CD4-positive, alpha-beta T cell treated with Interleukin-17A for 4 hours (primary cell): ENCODE measurements at regions not wholly inside any gene's neighbourhood (a gene's known extent, or its start where the extent isn't known, plus 50 kb on each side); places are given as distances from the start of the nearest gene placed in this dataset.
"Not testable (repeated sequence)": the region's sequence is repeated elsewhere in the genome, so short reads cannot be mapped to it uniquely, and the experiment has no call there.

ENCODE experiments used
- DNase-seq: peaks from one replicate; pipeline ENCODE4 v3.0.0-alpha.2; 2020; ENCODE audit warnings: mixed read lengths

DNA sequence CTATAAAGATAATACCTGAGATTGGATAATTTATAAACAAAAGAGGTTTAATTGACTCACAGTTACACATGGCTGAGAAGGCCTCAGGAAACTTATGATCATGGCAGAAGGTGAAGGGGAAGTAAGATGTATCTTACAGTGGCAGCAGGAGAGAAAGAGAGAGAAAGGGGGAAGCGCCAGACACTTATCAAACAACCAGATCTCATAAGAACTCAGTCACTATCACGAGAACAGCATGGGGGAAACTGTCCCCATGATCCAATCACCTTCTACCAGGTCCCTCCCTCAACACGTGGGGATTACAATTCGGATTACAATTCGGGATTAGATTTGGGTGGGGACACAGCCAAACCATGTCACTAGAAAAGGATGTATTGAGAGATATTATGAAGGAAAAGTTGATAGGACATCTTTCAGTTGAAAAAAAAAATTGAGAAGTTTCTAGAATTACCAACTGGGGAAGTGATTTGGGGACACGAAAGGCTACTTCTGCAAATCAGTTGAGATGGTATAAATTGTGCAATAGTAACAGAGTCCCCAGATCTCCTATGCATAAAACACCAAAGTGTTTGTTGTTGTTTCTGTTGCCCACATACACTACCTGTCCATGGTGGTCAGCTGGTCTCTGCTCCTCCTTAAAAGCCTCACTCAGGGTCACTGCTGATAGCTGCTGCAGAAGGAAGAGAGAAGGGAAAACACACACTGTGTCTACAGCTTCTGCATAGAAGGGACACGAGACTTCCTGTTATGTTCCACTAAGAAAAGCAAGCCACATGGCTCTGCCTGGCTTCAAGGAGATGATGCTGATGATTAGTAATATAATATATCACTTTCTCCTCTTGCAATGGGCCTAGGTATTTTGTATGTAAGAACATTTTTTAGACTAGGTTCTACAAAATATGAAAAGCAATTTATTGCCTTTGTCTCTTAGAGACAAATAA, 465.5 kb downstream of the PDZRN4 start:
- DNase-seq: no peak

DNA sequence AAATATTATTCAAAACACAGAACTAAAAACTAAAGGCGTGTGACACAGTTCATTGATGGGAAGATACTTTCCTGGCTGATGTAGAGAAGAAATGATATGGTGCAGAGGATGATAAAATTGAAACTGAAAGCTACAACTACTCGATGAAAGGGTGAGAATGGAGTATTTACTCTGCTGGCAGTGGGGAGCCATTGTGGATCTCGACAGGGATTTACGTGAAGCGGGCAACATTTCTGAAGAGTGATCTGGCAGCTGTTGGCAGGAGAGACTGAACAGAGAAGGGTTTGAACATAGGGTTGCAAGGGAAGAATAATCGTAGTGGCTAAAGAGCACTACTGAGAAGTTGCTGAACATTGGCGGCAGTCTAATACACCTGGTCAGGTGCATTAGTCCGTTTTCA, 464.9 kb downstream of the PDZRN4 start:
- no peak for DNase-seq

DNA sequence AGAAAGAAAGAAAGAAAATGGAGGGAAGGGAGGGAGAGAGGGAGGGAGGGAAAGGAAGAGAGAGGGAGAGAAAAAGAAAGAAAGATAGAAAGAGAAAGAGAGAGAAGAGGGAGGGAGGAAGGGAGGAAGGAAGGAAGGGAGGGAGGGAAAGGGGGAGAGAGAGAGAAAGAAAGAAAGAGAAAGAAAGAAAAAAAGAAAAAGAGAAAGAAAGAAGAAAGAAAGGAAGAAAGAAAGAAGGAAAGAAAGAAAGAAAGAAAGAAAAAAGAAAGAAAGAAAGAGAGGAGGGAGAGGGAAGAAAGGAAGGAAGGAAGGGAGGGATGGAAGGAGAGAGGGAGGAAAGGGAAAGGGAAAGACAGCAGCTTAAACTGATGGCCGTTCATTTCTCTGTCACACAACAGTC, 457.5 kb downstream of the PDZRN4 start:
- no peak for DNase-seq

DNA sequence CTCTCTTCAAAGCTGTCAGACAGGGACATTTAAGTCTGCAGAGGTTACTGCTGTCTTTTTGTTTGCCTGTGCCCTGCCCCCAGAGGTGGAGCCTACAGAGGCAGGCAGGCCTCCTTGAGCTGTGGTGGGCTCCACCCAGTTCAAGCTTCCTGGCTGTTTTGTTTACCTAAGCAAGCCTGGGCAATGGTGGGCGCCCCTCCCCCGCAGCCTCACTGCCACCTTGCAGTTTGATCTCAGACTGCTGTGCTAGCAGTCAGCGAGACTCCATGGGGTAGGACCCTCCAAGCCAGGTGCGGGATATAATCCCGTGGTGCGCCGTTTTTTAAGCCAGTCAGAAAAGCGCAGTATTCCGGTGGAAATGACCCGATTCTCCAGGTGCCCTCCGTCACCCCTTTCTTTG, 454.7 kb downstream of the PDZRN4 start:
- DNase-seq: not testable (repeated sequence)

DNA sequence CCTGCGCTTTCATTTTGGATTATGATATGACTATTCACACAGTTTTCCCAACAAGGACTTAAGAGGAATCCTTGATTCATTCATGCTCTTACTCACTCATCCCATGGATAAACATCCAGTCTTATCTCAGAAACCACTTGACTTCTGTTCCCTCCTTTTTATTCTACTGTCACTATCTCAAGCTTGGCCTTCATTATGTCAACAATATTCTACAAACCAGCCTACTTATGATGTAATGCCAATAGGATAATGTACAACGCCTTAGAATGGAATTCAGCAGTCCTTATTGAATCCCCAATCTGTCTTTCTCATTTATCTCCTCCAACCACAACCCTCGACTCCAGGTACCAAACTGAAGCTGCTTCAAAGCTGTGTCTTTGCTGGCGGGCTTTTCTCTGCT, 448.5 kb downstream of the PDZRN4 start:
- DNase-seq: no peak

DNA sequence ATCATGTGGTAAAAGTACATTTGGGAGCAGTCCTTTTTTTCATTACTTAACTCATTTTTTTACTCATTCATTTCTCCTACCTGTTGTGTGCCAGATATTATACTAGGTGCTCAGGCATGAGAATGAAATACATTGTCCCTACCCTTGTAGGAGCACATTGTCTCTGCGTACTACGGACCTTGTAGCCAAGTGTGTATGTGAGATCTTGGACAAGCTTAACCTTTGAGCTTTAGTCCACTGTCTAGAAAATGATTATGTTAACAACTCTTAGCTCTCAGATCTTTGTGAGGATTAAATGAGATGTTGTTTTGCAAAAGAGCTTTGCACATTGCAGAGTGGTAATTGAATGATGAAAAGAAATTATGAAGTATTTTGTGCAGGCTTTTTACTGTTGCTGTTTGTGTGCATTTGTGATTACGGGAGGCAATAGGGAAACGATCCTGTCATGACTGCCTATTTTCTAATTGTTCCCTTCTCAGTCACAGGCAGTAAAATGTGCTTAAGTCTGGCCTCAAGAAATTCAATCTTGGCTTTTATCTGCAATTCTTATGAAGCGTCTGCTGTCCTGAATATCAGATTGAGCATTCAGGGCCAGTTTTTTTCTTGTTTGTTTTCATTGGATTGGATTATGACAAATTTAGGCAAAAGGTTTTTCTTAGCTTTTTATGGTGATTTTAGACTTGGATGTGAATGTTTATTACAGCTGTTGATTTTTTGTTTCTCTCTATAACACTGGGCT, 447.7 kb downstream of the PDZRN4 start:
- no peak for DNase-seq

DNA sequence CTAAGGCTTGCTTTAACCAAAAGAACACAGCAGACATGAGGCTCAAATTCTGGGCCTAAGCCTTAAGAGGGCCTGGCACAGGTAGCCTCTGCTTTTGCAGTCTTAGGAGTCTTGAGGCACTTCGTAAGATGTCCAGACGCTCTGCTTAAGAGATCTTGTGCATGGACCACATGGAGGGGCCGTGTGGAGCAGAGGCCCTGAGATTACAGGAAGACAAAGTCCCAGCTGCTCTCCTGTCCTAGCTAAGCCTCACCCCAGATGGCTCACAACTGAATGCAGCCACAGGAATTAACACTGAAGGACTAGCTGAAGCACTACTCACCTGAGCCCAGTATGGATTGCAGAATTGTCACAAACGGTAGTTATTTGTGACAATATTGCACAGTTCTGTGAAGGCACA, 446.0 kb downstream of the PDZRN4 start:
- DNase-seq: no peak

DNA sequence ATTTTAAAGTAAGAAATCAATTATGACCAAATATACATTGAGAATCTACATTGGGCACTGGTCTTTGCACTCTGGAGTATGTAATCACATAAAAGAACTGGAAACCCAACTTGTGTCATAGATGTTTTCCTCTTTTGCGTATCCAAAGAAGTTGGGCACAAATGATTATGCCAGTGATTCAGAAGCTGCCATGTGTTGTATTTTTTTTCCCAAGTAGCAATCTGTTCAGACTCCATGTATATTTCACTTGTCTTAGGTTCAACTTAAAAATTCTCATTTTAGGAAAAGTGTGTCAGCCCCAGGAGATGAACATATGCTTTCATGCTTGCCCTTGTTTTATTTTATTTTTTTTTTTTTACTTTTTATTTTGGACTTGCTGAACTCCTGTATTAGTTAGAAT, 441.5 kb downstream of the PDZRN4 start:
- DNase-seq: no peak

DNA sequence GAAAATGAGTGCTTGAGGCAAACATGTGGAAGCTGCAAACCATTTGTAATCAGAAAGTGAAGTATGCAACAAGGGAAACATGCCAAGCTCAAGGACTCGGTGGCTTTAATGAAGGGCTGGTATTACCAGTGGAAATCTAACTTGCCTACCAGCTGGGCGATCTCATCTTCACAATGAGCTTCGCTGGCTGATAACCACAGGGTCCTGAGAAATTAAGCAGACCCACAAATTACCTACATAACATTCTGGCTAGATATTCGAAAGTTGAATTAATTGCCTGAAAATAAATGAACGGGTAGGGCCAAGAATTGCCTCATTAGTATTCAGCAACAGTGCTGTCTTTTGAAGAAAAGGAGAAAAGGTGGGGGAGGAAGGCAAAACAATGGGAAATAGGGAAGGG, 439.4 kb downstream of the PDZRN4 start:
- no peak for DNase-seq

DNA sequence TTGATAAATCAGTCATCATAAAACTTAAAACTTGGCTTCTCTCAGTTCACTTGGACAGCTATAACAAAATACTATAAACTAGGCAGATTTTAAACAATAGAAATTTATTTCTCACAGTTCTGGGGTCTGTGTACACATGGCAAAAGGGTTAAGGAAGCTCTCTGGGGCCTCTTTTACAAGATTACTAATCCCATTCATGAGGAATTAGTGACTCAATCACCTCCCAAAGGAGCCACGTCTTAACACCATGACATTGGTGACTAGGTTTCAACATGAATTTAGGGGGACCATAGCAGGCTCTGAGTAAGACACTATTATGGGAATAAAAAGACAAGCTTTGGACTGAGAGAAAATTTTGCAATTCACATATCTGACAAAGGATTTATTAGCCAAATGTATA, 436.5 kb downstream of the PDZRN4 start:
- DNase-seq: no peak
